ENCODE measurements at regions not wholly inside any gene's neighbourhood (a gene's known extent, or its start where the extent isn't known, plus 50 kb on each side); places are given as distances from the start of the nearest gene placed in this dataset.

DNA sequence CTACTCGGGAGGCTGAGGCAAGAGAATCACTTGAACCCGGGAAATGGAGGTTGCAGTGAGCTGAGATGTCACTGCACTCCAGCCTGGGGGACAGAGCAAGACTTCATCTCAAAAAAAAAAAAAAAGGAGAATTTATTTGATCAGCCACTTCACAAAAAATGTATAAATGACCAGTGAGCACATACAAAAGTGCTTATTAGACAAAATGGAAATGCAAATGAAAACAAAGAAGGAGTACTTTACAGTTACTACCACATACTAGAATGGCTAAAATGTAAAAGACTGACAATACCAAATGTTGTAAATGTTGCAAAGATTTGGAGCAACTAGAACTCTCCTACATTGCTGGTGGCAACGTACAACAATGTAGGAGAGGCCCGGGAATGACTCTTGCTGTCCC, 241.8 kb upstream of the SOX9 start:
- Histone ChIP-seq H3K36me3 (ENCODE audit: control insufficient read depth in 2 of 3, insufficient read depth in 3 of 3, low read length in 3 of 3) (no peaks in the 10 kb centered on the region), H3K4me3 (ENCODE audit: low read length in 3 of 3) (no peak overlapping the region), H3K27ac (ENCODE audit: low read depth in 2 of 2, low read length in 2 of 2) (no peak overlapping the region), H3K4me1 (ENCODE audit: control insufficient read depth in 2 of 3, insufficient read depth in 2 of 3, low read depth in 1 of 3, low read length in 3 of 3) (no peaks in the 10 kb centered on the region), H3K9me3 (ENCODE audit: control insufficient read depth in 2 of 3, insufficient read depth in 1 of 3, low read length in 3 of 3) (no peaks in the 10 kb centered on the region), H3K9ac (ENCODE audit: low read length in 3 of 3) (no peak overlapping the region), H3K27me3 (ENCODE audit: control insufficient read depth, insufficient read depth, low read length) (no peaks in the 10 kb centered on the region)
- intact Hi-C loops (cut with DNase I), result no loop called here
- TF ChIP-seq, protein P1, sequence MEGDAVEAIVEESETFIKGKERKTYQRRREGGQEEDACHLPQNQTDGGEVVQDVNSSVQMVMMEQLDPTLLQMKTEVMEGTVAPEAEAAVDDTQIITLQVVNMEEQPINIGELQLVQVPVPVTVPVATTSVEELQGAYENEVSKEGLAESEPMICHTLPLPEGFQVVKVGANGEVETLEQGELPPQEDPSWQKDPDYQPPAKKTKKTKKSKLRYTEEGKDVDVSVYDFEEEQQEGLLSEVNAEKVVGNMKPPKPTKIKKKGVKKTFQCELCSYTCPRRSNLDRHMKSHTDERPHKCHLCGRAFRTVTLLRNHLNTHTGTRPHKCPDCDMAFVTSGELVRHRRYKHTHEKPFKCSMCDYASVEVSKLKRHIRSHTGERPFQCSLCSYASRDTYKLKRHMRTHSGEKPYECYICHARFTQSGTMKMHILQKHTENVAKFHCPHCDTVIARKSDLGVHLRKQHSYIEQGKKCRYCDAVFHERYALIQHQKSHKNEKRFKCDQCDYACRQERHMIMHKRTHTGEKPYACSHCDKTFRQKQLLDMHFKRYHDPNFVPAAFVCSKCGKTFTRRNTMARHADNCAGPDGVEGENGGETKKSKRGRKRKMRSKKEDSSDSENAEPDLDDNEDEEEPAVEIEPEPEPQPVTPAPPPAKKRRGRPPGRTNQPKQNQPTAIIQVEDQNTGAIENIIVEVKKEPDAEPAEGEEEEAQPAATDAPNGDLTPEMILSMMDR (IDR thresholded peaks at IDR 0.05; ENCODE audit: borderline replicate concordance, extremely low read depth, insufficient read depth), result no peak
- DNase-seq (no peak), FAIRE-seq (no peak)

DNA sequence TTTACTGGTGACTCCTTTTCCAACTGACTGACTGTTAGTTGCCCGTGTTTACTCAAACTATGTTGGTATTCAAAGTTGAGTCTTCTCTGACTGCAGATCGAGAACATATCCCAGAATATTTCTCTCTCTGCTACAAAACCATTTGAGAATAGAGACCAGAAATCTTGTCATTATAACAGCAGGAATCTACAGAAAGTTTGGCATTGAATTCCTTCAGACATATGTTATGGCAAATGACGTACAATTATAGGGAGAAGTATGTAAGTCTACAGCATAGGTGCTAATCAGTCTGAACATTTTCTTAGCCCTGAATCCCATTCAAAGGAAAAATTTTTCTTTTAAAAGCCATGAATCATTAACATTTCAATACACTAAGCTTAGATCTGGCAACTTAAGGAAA, 239.8 kb upstream of the SOX9 start:
- intact Hi-C loops (cut with DNase I), result no loop called here
- FAIRE-seq (no peak), DNase-seq (no peak)
- Histone ChIP-seq H3K9me3 (ENCODE audit: control insufficient read depth in 2 of 3, insufficient read depth in 1 of 3, low read length in 3 of 3) (no peaks in the 10 kb centered on the region), H3K27ac (ENCODE audit: low read depth in 2 of 2, low read length in 2 of 2) (no peak overlapping the region), H3K27me3 (ENCODE audit: control insufficient read depth, insufficient read depth, low read length) (no peaks in the 10 kb centered on the region), H3K9ac (ENCODE audit: low read length in 3 of 3) (no peak overlapping the region), H3K4me1 (ENCODE audit: control insufficient read depth in 2 of 3, insufficient read depth in 2 of 3, low read depth in 1 of 3, low read length in 3 of 3) (no peaks in the 10 kb centered on the region), H3K4me3 (ENCODE audit: low read length in 3 of 3) (no peak overlapping the region), H3K36me3 (ENCODE audit: control insufficient read depth in 2 of 3, insufficient read depth in 3 of 3, low read length in 3 of 3) (no peaks in the 10 kb centered on the region)
- TF ChIP-seq, protein P1 (IDR thresholded peaks at IDR 0.05; ENCODE audit: borderline replicate concordance, extremely low read depth, insufficient read depth), result no peak

DNA sequence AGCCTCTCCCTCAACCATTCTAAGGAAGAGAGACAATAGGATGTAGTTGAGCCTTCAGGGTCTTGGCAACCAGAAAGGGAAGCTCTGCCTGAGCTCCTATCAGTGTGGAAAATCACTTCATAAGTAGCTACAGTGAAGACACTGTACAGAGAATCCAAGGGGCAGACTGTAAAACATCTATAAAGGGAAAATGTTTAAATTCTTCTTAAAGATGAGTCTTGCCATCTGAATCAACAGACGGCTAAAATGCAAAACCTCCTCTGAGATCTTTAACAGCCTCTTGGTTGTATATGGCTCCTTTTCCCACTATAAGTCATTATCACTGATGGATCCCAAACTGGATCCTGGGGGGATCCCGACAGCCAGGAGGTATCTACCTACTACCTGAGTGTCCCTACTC, 239.2 kb upstream of the SOX9 start:
- Histone ChIP-seq H3K4me3 (ENCODE audit: low read length in 3 of 3) (no peak overlapping the region), H3K4me1 (ENCODE audit: control insufficient read depth in 2 of 3, insufficient read depth in 2 of 3, low read depth in 1 of 3, low read length in 3 of 3) (no peaks in the 10 kb centered on the region), H3K9me3 (ENCODE audit: control insufficient read depth in 2 of 3, insufficient read depth in 1 of 3, low read length in 3 of 3) (no peaks in the 10 kb centered on the region), H3K36me3 (ENCODE audit: control insufficient read depth in 2 of 3, insufficient read depth in 3 of 3, low read length in 3 of 3) (no peaks in the 10 kb centered on the region), H3K27me3 (ENCODE audit: control insufficient read depth, insufficient read depth, low read length) (no peaks in the 10 kb centered on the region), H3K27ac (ENCODE audit: low read depth in 2 of 2, low read length in 2 of 2) (no peak overlapping the region), H3K9ac (ENCODE audit: low read length in 3 of 3) (no peak overlapping the region)
- TF ChIP-seq, protein P1 (IDR thresholded peaks at IDR 0.05; ENCODE audit: borderline replicate concordance, extremely low read depth, insufficient read depth), result no peak
- intact Hi-C loops (cut with DNase I), result no loop called here
- no peak for FAIRE-seq
- DNase-seq, result no peak

DNA sequence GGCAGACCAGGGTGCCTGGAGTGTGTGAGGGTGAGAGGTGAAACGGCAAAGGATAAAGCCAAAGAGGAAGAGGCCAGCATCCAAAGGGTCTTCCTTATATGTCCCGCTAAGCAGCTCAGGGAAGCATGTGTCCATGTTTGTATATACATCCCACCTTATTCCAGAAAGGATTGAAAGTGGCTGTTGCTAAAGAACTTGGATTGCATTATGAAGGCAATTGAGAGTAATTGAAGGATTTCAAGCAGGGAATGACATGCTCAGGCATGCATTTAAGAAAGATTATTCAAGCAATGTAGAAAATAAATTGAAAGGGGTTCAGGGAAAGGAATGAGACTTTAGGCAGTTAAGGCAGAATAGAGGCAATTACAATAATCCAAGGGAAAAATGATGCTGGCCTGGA, 237.6 kb upstream of the SOX9 start:
- no peak overlapping the region for H3K9ac ChIP-seq (ENCODE audit: low read length in 3 of 3)
- TF ChIP-seq, protein P1 (IDR thresholded peaks at IDR 0.05; ENCODE audit: borderline replicate concordance, extremely low read depth, insufficient read depth), result no peak
- H3K4me3 ChIP-seq (ENCODE audit: low read length in 3 of 3), result no peak overlapping the region
- H3K27me3 ChIP-seq (ENCODE audit: control insufficient read depth, insufficient read depth, low read length), result no peaks in the 10 kb centered on the region
- H3K4me1 ChIP-seq (ENCODE audit: control insufficient read depth in 2 of 3, insufficient read depth in 2 of 3, low read depth in 1 of 3, low read length in 3 of 3), result no peaks in the 10 kb centered on the region
- no peaks in the 10 kb centered on the region for H3K9me3 ChIP-seq (ENCODE audit: control insufficient read depth in 2 of 3, insufficient read depth in 1 of 3, low read length in 3 of 3)
- intact Hi-C loops (cut with DNase I), result no loop called here
- no peaks in the 10 kb centered on the region for H3K36me3 ChIP-seq (ENCODE audit: control insufficient read depth in 2 of 3, insufficient read depth in 3 of 3, low read length in 3 of 3)
- no peak for DNase-seq
- no peak overlapping the region for H3K27ac ChIP-seq (ENCODE audit: low read depth in 2 of 2, low read length in 2 of 2)
- FAIRE-seq, result no peak

Measured in kidney (tissue), 13 donors.